LNCAP (cell line): ENCODE measurements at regions not wholly inside any gene's neighbourhood (a gene's known extent, or its start where the extent isn't known, plus 50 kb on each side); places are given as distances from the start of the nearest gene placed in this dataset.

Experiments used
- TF ChIP-seq, protein P1 (sequence below): fragments of 450-650 bp; IDR thresholded peaks from 2 replicates; pipeline ENCODE4 v1.5.1; 2017; ENCODE audit warnings: mild to moderate bottlenecking

DNA sequence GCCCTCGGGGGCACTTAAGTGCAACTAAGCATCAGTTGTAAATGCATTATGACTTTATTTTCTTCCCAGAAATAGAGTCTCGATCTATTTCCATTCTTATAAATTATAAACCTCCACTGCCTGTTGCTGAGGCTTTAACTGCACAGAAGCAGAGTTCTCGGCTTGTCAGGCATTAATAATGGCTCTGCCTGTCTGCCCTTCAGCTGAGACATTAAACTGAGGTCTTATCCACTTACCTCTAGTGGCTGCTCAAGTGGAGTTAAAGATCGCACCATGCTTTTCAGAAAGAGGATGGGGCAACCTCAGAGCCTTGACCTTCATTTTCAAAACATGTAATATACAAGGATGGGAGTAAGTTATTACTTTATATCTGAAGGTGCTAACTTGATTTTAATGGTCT lies 597.6 kb upstream of the PRMT6 start:
- TF ChIP-seq, protein P1, sequence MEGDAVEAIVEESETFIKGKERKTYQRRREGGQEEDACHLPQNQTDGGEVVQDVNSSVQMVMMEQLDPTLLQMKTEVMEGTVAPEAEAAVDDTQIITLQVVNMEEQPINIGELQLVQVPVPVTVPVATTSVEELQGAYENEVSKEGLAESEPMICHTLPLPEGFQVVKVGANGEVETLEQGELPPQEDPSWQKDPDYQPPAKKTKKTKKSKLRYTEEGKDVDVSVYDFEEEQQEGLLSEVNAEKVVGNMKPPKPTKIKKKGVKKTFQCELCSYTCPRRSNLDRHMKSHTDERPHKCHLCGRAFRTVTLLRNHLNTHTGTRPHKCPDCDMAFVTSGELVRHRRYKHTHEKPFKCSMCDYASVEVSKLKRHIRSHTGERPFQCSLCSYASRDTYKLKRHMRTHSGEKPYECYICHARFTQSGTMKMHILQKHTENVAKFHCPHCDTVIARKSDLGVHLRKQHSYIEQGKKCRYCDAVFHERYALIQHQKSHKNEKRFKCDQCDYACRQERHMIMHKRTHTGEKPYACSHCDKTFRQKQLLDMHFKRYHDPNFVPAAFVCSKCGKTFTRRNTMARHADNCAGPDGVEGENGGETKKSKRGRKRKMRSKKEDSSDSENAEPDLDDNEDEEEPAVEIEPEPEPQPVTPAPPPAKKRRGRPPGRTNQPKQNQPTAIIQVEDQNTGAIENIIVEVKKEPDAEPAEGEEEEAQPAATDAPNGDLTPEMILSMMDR, result no peak

DNA sequence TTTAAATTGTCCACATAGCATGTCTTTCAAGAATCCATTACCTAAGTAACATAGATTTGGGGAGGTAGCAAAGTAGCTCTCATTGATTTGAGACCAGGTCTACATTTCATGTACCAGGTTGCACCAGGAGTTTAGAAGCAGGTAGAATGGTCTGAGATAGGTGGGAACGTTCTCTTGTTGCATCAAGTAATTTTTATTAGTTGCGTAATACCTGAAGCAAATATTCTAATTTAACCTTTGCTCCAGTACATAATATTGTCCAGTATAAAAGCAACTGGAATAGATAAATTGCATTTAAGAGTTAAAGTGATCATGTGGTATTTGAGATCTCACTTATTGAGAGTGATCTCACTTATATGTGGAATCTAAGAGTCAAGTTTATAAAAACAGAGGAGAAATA lies 597.1 kb upstream of the PRMT6 start:
- TF ChIP-seq, protein P1, result no peak

DNA sequence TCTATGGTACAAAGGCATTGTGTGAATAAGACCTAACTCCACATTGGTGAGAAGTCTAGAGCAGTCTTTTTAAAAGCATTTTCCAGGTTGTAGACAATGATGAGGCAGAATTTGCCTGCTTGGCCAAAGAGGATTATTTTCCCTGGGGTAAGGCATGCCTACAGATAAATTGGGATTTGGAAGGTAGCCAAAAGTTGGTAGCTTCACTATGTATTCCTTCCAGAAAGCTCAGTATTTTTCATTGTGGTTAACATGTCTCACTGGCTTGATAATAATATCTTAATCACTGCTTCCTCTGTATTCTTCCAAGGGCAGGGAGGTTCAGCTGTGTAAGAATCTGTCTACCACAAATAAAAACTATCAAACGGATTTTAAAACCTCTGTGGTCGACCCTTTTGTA lies 590.8 kb upstream of the PRMT6 start:
- TF ChIP-seq, protein P1, result no peak

DNA sequence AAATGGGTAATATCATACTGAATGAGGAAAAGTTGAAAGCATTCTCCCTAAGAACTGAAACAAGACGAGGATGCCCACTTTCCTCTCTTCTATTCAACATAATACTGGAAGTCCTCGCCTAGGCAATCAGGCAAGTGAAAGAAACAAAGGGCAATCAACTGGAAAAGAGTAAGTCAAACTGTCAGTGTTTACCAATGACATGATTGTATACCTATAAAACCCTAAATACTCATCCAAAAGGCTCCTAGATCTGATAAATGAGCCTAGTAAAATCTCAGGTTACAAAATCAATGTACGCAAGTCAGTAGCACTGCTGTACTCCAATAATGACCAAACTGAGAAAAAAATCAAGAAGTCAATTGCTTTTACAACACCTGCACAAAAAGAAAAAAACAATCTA lies 575.8 kb upstream of the PRMT6 start:
- TF ChIP-seq, protein P1, result no peak

DNA sequence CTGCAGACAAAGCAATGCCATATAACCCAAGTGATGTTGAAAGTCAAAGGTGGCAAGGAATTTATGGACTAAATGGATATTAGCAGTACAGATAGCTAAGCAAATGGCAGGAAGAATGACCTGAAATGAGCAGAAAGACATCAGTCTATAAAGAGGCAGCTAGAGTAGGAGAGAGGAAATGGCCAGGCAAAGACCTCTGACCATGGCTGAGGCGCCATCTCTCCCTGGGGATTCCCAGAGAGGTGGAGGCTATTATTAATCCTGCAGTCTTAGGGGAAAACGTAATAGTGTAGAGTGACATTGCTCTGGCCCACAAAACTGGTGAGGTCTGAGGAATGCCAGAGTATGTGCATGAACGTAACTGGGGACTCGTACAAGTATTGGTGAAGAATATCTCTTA lies 563.6 kb upstream of the PRMT6 start:
- TF ChIP-seq, protein P1, result no peak

DNA sequence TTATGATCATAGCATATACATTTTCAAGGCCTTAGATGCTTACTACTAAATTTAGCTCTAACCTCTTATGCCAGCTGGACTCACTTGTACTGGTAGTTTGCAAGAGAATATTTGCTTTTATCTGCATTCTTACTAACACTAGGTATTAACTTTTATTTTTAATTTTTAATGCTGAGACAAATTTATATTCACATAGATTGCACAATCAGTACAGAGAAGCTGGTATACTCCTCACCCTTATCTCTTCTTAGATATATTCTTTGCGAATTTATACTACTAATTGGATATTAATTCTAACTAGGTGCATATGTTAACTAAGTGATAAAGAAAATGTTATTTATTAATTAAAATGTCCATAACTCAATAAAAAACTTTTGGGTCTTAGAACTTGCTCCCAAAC lies 561.8 kb upstream of the PRMT6 start:
- TF ChIP-seq, protein P1, result no peak

DNA sequence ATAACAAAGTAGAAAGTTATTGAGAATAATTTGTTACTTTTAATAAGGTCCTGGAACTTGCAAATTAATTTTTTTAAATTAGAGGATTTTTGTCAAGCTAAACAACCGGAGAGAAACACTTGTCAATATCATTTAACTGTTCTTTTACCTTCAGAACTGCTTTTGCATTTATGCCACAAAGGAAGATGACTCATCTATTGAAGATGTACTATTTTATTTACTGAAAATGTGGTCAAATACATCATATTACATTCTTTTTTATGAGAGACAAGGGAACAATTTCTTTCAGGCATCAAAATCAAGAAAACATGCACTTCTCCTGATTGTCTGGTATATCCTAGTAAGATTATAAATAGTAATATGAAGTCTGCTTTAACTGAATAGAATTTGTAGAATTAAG lies 558.2 kb upstream of the PRMT6 start:
- TF ChIP-seq, protein P1, result no peak

DNA sequence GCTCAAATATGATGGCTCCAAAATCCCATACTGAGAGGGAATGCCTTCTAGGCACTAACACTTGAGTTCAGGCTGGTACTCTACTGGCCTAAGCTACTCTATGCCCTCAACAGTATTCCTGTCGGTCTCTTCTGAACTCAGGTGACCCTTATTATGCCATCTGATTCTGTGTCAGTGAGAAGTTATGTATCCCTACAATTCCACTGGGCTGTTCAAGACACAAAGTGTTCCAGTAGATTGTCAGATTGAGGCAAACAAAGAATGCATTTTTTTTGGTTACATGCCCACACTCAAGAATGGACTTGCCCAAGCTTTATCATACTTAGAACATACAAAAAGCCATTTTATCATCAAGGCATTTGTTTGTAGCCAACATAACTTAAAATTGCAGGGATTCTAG lies 553.8 kb upstream of the PRMT6 start:
- TF ChIP-seq, protein P1, result no peak
